Left colon (tissue), 2 donors: ENCODE measurements at regions not wholly inside any gene's neighbourhood (a gene's known extent, or its start where the extent isn't known, plus 50 kb on each side); places are given as distances from the start of the nearest gene placed in this dataset.
A peak's percentile ranks its signal among the peaks of the same experiment; 100 is the strongest.

Source experiments
- ATAC-seq: fragments of 200-7000 bp; cut with Tn5 transposase; one replicate; pipeline ENCODE4 v1.9.1; 2020; ENCODE audit warnings: mild to moderate bottlenecking, moderate library complexity
- DNase-seq, 2 donors: peaks; one replicate each; pipeline ENCODE4 v3.0.0-alpha.2; 2020
- intact Hi-C, 2 donors: fragments of 100-400 bp; cut with DNase I in 1 of 2; cut with micrococcal nuclease in 1 of 2; formaldehyde crosslinking; loops; one replicate each; pipeline versions ENCODE4 v1.11.2 to v1.14.0; 2022; cut with DNase I, micrococcal nuclease
- donor health status: DM: no; HTN: no; CAD: no.
- donor health status: DM: yes; HTN: yes; CAD: no.

DNA sequence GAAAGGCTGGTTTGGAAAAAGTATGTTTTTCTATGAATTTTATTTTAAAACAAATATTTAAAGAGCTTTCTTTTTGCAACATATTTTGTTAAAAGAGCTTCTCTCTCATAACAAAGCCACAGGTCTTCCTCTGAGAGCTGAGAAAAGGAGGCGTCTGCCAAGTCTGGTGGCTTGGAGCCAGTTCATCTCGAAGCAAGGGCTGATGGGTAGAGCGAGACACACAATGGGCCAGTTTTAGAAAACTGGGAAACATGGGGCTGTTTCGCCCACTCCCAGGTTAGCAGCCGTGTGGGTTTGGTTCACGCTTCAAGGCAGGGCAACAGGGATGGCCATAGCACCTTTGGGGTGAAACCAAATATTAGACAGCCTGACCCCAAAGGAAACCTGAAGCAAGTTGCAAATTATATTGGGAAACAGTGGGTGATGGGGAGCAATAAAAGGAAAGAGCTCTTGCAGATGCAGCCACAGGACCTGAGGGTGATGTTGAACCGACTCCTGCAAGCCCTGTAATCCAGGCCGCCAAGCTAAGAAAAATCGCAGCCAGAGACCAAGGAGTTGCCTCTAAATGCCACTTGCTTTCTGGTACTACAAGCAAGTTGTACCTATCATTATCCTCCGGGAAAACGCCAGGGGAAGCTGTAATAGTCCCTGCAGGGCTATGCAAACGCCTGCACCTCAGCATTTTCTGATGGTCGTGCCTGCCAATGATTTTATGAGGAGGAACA is 88.4 kb upstream of the GALNT15 start:
- intact Hi-C loops: no loop called here
- DNase-seq: peak; percentile 27 to 41
- ATAC-seq: no peak

DNA sequence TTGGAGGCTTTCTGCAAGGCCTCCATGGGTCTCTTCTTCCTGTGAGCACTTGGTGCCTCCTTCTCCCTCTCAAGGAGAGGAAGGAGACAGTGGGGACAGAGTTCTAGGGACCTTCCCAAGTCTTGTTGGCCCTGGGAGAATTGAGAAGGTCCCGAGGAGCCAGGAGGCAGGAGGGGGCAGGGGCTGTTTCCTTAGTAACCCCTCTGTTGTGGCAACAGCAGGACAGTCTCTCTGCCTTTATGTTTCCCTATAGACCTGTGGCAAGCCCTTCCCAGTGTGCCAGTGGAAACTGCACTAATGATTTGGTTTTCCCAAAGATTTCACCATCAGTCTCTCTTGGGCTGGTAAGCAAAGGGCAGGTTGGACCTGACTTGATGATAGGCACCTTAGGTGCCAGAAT is 87.8 kb upstream of the GALNT15 start:
- intact Hi-C loops: no loop called here
- ATAC-seq (no peak), DNase-seq (no peak)

DNA sequence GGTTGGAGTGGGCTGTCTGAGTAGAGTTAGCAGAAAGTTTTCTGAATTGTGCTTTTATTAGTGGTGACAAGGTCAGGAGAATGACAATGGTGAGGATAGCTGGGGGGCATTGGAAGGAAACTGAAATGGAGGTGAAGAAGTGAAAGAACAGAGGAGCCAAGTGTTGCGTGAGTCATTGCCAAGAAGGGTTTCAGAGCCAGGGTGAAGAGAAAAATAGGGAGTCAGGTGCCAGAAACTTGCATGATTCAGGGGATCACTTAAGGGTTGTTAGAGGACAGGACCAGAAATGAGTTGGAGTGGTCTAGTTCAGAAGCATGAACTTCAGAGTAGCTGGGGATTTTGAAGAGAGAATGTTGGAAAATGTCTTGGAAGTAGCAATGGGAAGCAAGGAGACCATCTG is 86.0 kb upstream of the GALNT15 start:
- ATAC-seq: no peak
- intact Hi-C loops: no loop called here
- DNase-seq: no peak

DNA sequence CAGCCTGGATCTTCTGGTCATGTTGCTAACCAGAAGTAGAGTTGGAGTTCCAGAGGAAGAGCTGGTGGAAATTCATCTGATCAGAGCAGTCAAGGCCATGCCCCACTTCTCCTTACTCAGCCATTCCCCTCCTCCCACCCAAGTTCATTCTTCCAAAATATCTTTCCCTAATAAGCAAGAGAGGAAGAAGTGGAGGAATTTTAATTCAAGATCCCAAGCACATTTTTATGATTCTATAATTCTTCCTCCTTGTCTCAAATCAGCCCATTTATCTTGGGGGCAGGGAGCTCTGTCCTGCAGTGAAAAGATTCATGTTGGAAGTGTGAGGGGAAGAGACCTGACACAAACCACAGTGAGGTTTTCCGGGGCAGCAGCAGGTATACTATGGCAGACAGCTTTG is 85.0 kb upstream of the GALNT15 start:
- ATAC-seq: no peak
- intact Hi-C loops: no loop called here
- DNase-seq: no peak

- intact Hi-C loops: no loop called here
- DNase-seq (no peak), ATAC-seq (no peak)
Measured at GRCh38 chr3:16090024-16090423, 84.5 kb upstream of the GALNT15 start.

DNA sequence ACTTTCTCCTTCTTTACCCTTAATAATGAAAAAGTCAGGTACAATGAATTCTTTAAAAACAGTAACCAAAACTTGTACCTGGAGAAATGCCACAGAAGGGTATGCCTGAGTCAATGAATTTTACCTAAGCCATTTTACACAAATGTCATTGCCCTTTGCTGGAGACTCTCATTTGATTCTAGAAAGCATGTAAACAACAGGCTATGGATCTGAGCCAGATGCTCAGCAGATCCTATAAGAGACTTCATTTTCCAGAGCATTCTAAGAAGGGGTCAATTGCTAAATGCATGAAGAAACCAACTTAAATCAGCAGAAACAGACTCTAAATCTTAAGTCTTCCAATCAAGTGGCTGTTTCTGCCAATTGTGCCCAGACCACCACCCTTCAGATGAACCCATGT is 83.8 kb upstream of the GALNT15 start:
- intact Hi-C loops: no loop called here
- DNase-seq: no peak
- no peak for ATAC-seq

GRCh38 chr3:16092923-16093322 is 81.6 kb upstream of the GALNT15 start:
- no peak for ATAC-seq
- intact Hi-C loops: no loop called here

GRCh38 chr3:16101295-16102186 is 72.9 kb upstream of the GALNT15 start:
- intact Hi-C loops: no loop called here
- ATAC-seq (peak; percentile 99), DNase-seq (peak; percentile 25 to 80)

More at GRCh38 chr3:16092923-16093322, 81.6 kb upstream of the GALNT15 start:
- no peak for DNase-seq

DNA sequence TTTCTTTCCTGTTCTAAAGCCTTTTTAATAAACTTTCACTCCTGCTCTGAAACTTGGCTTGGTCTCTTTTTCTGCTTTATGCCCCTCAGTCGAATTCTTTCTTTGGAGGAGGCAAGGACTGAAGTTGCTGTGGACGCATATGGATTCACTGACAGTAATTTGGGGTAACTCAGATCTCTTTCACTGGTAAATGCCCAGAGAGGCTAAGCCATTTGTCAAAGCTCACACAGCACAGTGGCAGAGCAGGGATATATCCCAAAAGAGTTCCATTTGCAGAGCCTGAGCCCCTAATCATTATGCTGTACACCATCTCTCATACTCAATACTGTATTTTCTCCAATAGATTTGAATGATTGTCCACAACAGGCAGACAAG is 72.3 kb upstream of the GALNT15 start:
- no peak for ATAC-seq
- DNase-seq: no peak
- intact Hi-C loops: no loop called here

GRCh38 chr3:16102905-16103364 is 71.5 kb upstream of the GALNT15 start:
- ATAC-seq: no peak
- DNase-seq: no peak
- intact Hi-C loops: no loop called here

DNA sequence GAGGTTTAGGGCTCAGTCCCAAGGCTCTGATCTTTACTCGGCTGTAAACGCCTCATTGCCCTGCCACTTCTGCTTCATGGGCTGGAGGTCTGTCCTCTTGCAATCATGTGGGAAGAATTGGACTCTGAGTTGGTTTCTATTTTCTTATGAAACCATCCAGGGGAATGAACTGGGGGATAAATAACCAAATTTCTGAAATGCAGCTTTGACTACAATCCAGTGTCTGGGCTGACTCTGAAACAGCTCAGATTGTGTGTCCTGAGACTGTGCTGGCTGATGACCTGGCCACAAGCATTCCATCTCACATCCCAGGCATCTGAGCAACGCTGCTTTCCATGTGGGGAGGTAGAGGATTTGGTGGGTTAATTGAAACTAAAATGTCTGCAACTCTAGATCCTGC is 71.0 kb upstream of the GALNT15 start:
- DNase-seq: no peak
- no peak for ATAC-seq
- intact Hi-C loops: no loop called here

DNA sequence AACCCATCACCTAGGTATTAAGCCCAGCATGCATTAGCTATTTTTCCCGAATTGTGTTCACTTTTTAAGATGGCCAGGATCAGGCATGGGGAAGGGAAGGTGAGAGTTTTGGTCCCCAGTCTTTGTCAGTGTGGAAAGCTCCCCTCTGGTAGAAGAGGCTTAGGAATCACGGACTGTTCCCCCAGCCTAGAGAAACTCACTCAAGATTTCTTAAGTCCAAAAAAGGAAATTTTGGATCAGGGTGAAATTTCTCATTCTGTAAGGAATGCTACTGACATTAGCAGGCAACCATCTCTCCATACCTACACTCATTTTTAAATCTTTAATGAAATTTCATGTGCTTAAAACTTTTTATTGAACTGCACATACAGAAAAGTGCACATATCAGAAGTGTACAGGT is 70.3 kb upstream of the GALNT15 start:
- no peak for DNase-seq
- intact Hi-C loops: no loop called here
- no peak for ATAC-seq

DNA sequence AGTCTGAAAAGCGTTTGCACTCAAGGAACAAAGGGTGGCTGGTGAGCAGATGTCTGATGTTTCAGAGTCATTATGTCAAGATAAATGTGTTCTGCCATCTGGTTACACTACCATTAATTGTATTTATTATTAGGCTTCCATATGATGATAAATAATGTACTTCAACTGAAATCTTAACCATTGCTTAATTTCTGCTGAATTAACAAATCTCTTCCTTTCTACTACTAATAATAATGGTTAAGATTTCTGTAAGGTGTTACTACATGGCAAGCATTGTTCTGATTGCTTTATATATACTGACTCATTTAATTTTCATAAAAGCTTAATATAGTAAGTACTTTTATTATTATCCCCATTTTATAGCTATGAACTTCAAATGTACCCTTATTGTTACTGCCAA is 68.4 kb upstream of the GALNT15 start:
- ATAC-seq (no peak), DNase-seq (no peak)
- intact Hi-C loops: no loop called here

- DNase-seq: no peak
- ATAC-seq: no peak
- intact Hi-C loops: no loop called here
Measured at GRCh38 chr3:16108424-16108823, 66.1 kb upstream of the GALNT15 start.

DNA sequence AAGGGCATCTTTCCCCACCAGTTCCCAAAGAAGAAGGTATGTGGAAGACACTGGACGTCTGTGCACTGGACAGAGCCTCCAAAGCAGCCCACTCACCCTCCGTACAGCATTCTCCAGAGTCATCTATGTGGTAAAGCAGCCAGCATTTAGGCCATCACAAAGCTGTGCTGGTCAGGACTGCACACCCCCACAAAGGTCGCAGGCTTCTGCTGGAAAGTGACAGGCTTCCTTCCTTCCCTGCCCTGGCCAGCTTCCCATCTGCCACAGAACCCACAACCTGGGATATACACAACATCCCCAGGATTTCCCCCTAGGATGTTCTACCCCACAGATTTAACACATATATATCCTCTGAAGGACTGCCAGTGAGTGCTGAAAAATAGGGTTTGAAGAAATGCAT is 64.6 kb upstream of the GALNT15 start:
- no peak for ATAC-seq
- intact Hi-C loops: no loop called here
- no peak for DNase-seq

DNA sequence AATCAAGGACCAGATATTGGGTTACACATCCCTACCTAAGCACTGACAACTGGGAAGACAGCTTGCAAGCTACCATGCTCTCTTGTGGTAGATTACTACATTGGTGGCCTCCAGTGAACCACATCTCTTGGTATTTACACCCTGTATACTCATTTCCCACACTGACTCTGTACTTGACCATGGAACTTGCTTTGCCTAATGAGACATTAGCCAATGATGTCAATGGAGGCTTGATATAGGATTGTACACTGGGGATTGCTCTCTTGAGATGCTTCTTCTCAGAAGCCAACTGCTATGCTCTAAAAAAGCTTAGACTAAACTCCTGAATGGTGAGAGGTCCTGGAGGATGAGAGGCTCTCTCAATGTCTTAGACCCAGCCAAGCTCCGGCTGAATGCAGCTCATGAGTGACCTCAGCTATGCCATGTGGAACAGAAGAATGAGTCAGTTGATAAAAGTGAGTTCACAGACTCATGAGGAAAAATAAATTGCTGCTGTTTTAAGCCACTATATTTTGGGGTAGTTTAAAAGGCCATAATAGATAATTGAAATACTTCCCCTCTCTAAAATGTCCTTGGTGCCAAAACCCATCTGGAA is 61.5 kb upstream of the GALNT15 start:
- intact Hi-C loops: no loop called here
- ATAC-seq (no peak), DNase-seq (no peak)

- ATAC-seq (no peak), DNase-seq (no peak)
- intact Hi-C loops: no loop called here
Measured at GRCh38 chr3:16113704-16114103, 60.8 kb upstream of the GALNT15 start.

- intact Hi-C loops: no loop called here
- no peak for DNase-seq
- no peak for ATAC-seq
Measured at GRCh38 chr3:16114429-16114828, 60.1 kb upstream of the GALNT15 start.

GRCh38 chr3:16114930-16115329 is 59.5 kb upstream of the GALNT15 start:
- ATAC-seq: no peak
- no peak for DNase-seq
- intact Hi-C loops: no loop called here

- intact Hi-C loops: no loop called here
- no peak for DNase-seq
- ATAC-seq: no peak
Measured at GRCh38 chr3:16118396-16118795, 56.1 kb upstream of the GALNT15 start.
